Activated B cell treated with CpG ODN at 0.5 μM for 24 hours (primary cell): ENCODE measurements at regions not wholly inside any gene's neighbourhood (a gene's known extent, or its start where the extent isn't known, plus 50 kb on each side); places are given as distances from the start of the nearest gene placed in this dataset.

ENCODE experiments used
- ATAC-seq: fragments of 200-7000 bp; cut with Tn5 transposase; one replicate; pipeline ENCODE4 v1.10.0; 2021; ENCODE audit warnings: low read depth, mild to moderate bottlenecking, moderate library complexity
- CTCF ChIA-PET: fragments of 350-600 bp; sonication (Branson Sonifier 250); formaldehyde crosslinking; loops from one replicate; lab custom pipeline; 2021; ENCODE audit warnings: antibody characterized with exemption; lab: Charles Lee
- POLR2A ChIA-PET: fragments of 350-600 bp; sonication (Branson Sonifier 250); formaldehyde crosslinking; loops from one replicate; lab custom pipeline; 2021; ENCODE audit warnings: antibody characterized with exemption; lab: Charles Lee
- DNase-seq: peaks from one replicate; pipeline ENCODE4 v3.0.0; 2022
- H3K27ac Mint-ChIP-seq: one replicate; pipeline ENCODE4 v1.8.0; 2020; ENCODE audit warnings: mixed read lengths
- H3K27me3 Mint-ChIP-seq: one replicate; pipeline ENCODE4 v1.8.0; 2021; ENCODE audit warnings: mixed read lengths
- H3K36me3 Mint-ChIP-seq: one replicate; pipeline ENCODE4 v1.8.0; 2021; ENCODE audit warnings: low read depth, mixed read lengths
- H3K4me1 Mint-ChIP-seq: one replicate; pipeline ENCODE4 v1.8.0; 2021; ENCODE audit warnings: mixed read lengths
- H3K4me3 Mint-ChIP-seq: one replicate; pipeline ENCODE4 v1.8.0; 2020; ENCODE audit warnings: mild to moderate bottlenecking, mixed read lengths
- H3K9me3 Mint-ChIP-seq: one replicate; pipeline ENCODE4 v1.8.0; 2020; ENCODE audit warnings: mixed read lengths
- CTCF ChIP-seq: fragments of 200-600 bp; IDR thresholded peaks from one replicate; pipeline ENCODE4 v1.8.0; 2022; ENCODE audit warnings: antibody characterized with exemption, mild to moderate bottlenecking
- intact Hi-C: fragments of 100-400 bp; cut with micrococcal nuclease; formaldehyde crosslinking; loops from one replicate; pipeline ENCODE4 v1.15.1; 2024

GRCh38 chr6:137754866-137755265 is 112.2 kb upstream of the TNFAIP3 start:
- peaks cover 43% of the 10 kb centered on the region for H3K4me1 Mint-ChIP-seq
- ATAC-seq (no peak), DNase-seq (no peak)
- no peak for TF ChIP-seq CTCF
- H3K27ac Mint-ChIP-seq = peak overlapping the region; percentile 74
- H3K36me3 Mint-ChIP-seq = no peaks in the 10 kb centered on the region
- H3K27me3 Mint-ChIP-seq = no peaks in the 10 kb centered on the region
- H3K9me3 Mint-ChIP-seq = no peaks in the 10 kb centered on the region
- ChIA-PET POLR2A (interaction anchor here (0.6 to 1.7 kb wide), 2 partner anchors 112 to 1620 kb away, joined by 3 to 4 read pairs; partner anchors contain the start of gene TNFAIP3), CTCF (no interaction called here)
- H3K4me3 Mint-ChIP-seq = peak overlapping the region; percentile 13
- intact Hi-C loops = loop anchor here (1.0 to 2.0 kb wide), 2 partner anchors 9 to 14 kb away; no protein-coding TSS in a partner anchor

DNA sequence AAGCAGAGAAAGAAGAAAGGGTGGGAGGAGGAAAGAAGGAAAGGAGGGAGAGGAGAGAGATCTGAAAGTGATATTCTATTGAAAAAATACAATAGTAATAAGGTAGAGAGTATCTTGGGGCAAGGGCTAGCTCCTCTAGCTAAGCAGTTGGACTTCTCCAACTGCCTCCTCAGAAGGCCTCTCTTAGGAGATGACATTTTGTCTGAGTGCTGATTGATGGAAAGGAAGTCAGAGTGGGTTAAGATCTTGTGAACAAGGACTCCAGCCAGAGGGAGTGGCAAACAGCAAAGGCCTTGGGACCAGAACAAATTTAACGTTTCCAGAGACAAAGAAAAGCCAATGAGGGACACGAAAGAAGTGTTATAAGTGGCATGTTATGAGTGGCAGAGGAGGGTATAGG is 111.8 kb upstream of the TNFAIP3 start:
- Mint-ChIP-seq H3K27ac (peak overlapping the region; percentile 74), H3K4me3 (peak overlapping the region; percentile 13), H3K4me1 (peaks cover 43% of the 10 kb centered on the region), H3K27me3 (no peaks in the 10 kb centered on the region), H3K36me3 (no peaks in the 10 kb centered on the region), H3K9me3 (no peaks in the 10 kb centered on the region)
- TF ChIP-seq CTCF = no peak
- ChIA-PET POLR2A (no interaction called here), CTCF (no interaction called here)
- intact Hi-C loops = loop anchor here (2.0 kb wide), 1 partner anchor 14 kb away; no protein-coding TSS in a partner anchor
- no peak for ATAC-seq
- DNase-seq = no peak

DNA sequence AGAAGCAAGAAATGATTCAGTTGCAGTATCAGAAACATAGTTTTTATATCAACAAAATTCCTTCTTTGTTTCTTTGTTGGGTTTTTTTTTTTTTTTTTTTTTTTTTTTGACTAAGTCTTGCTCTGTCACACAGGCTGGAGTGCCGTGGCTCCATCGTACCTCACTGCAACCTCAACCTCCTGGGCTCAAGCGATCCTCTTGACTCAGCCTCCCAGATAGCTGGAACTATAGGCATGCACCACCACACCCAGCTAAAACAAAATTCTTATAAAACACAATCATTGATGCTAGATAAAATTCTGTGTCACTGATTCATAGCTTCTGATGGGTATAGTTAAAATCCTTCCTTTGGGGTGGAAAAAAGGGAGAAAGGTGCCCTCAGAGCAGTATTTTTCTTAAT is 110.3 kb upstream of the TNFAIP3 start:
- Mint-ChIP-seq H3K9me3 (no peaks in the 10 kb centered on the region), H3K4me1 (peaks cover 40% of the 10 kb centered on the region), H3K36me3 (no peaks in the 10 kb centered on the region), H3K27me3 (no peaks in the 10 kb centered on the region), H3K4me3 (no peak overlapping the region), H3K27ac (no peak overlapping the region)
- ATAC-seq (no peak), DNase-seq (no peak)
- CTCF ChIA-PET = no interaction called here
- POLR2A ChIA-PET = interaction anchor here (0.8 kb wide), 1 partner anchor 9 kb away, joined by 3 read pairs; no protein-coding TSS in a partner anchor
- intact Hi-C loops = no loop called here
- TF ChIP-seq CTCF = no peak

DNA sequence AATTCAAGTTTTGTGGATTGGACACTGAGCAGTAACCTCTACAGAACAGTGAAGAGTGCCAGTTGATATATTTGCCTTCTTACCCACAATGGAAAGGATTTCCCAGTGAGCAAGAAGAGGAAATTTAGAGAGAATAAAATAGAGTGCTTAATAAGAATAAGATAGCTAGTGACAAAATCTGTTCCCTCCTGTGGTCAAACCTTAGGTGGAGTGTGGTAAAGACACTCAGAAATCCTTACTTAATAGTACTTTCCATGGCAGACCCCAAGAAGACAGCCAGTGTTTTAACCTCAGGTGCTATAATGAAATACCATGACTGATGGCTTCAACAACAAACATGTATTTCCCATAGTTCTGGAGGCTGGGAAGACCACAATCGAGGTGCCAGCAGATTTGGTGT is 108.4 kb upstream of the TNFAIP3 start:
- Mint-ChIP-seq H3K9me3 (no peaks in the 10 kb centered on the region), H3K4me3 (no peak overlapping the region), H3K27me3 (no peaks in the 10 kb centered on the region), H3K36me3 (no peaks in the 10 kb centered on the region), H3K4me1 (peaks cover 23% of the 10 kb centered on the region), H3K27ac (no peak overlapping the region)
- intact Hi-C loops = no loop called here
- CTCF ChIA-PET = no interaction called here
- no peak for TF ChIP-seq CTCF
- no peak for DNase-seq
- no peak for ATAC-seq
- POLR2A ChIA-PET = no interaction called here

- Mint-ChIP-seq H3K4me3 (no peak overlapping the region), H3K36me3 (no peaks in the 10 kb centered on the region), H3K9me3 (no peaks in the 10 kb centered on the region), H3K27me3 (no peaks in the 10 kb centered on the region), H3K4me1 (peaks cover 18% of the 10 kb centered on the region), H3K27ac (no peak overlapping the region)
- CTCF ChIA-PET = interaction anchor here (1.0 kb wide), 1 partner anchor 40 kb away, joined by 3 read pairs; no protein-coding TSS in a partner anchor
- no peak for TF ChIP-seq CTCF
- intact Hi-C loops = no loop called here
- no peak for DNase-seq
- POLR2A ChIA-PET = no interaction called here
- ATAC-seq = no peak
Measured at GRCh38 chr6:137759624-137760023, 107.4 kb upstream of the TNFAIP3 start.
